Stimulated activated CD4-positive, alpha-beta T cell treated with anti-CD3 and anti-CD28 coated beads, Interleukin-12 subunit alpha, Interleukin-12 subunit beta, amount 100 ng/mL, for 4 hours (primary cell): ENCODE measurements at regions not wholly inside any gene's neighbourhood (a gene's known extent, or its start where the extent isn't known, plus 50 kb on each side); places are given as distances from the start of the nearest gene placed in this dataset.

ENCODE experiments used
- DNase-seq: peaks from one replicate; pipeline ENCODE4 v3.0.0-alpha.2; 2020

DNA sequence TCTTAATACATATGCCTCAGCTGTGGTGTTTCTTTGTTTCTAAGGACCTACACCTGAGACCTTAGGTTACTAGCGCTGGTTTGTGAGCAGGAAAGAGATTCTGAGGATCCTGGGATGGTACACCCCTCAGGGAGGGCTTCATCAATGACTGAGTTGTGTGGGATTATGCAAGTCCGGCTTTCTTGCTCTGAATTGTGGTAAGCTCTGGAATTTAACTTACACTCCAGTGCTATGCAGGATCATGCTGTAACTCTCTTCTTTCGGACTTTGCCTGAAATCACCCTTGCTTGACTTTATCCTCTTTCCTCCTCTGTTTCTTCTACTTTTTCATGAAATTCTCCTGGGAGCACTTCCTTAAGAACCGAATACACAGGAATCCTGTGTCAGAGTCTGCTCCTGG lies 431.5 kb upstream of the BOD1L1 start:
- DNase-seq = no peak

DNA sequence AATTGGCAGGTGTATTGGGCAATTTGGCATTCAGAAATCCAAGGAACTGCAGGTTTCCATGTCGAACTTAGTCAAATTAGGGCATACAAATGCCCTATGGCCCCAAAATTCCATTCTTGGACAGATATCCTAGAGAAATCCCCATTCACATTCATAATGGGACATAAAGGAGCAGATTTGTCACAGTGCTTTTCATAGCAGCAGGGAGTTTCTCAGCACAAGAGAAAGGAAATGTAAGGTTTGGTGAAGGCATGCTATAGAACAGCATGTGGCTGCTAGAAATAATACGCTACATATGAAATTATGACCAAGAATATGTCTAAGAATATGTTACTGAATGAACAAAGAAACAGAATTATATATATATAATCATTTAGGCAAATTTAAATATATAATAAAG lies 437.5 kb upstream of the BOD1L1 start:
- no peak for DNase-seq

DNA sequence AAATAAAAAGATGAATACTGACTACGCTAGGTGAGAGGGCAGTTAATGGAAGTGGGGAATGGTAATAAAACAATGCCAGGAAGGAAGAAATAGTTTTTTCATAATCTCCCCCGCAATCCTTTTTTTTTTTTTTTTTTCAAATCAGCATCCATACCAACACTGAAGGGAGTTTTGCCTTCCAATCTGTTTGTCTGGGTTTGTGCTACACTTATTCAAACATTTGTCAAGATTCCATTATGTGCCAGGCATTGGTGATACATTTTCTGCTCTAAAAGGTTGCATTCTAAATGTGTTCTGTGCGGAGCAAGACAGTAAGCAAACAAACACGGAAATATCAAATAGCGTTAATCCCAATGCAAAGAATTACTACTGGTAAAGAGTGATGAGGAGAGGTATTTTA lies 437.9 kb upstream of the BOD1L1 start:
- DNase-seq = no peak

DNA sequence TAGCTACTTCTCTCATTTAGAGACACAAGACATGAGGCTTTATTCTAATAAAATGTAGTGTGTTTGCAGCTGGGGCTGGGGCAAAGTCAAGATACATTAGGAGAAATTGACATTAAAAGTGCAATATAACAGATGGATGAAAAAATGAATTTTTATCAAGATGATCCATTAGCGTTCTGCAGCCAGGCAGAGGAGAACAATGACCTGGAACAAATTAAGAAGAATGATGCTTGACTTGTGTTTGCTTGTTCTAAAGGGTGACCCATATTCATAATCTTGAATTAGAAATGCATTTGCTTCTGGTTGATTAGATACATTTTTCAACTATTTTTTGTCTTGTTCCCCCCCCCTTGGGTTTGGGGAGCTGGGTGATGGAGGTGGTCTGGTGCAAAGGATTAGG lies 439.5 kb upstream of the BOD1L1 start:
- DNase-seq = no peak

DNA sequence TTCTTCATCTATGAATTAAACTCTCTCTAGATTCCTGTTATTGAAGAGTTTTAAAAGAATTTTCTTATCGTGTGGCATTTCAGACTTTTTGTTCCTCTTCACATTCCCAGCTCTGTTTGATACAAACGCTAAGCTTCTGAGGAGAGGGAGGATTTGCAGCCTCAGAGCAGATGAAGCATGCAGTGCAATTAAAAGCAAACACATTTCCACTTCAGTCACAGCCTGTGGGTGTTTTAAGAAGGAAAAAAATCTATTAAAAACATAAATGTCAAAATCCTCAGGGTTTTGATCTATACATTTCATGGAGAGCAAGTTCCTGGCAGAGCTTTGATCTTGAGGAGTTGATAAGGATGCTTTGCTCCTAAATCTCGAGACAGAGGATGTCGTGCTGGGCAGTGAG lies 442.4 kb upstream of the BOD1L1 start:
- no peak for DNase-seq

DNA sequence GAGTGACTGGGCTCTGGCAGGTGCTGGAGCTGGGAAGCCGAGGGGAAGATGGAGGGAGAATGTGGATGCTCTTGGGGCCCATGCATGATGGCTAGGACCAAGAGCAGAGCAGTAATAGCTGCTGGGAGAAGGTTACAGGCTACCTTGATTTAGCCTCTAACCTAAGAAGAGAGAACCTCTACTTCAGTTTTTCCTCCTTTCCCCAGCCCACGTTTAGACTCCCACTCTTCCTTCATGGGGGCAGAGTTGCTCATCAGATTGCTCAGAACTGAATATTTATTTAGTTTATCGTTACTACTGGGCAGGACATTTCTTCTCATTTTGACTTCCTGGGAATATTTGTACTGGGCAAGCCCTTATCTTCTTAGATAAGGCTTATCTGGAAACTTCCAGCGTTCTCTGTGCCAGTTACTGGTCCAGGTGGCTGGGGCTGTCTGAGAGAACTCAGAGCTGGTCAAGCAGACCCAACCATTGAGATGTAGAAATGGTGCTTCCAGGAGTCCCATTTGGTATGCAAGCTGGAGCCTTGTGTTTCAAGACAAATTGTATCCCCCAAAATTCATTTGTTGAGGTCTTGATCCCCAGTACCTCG lies 442.9 kb upstream of the BOD1L1 start:
- DNase-seq = no peak

DNA sequence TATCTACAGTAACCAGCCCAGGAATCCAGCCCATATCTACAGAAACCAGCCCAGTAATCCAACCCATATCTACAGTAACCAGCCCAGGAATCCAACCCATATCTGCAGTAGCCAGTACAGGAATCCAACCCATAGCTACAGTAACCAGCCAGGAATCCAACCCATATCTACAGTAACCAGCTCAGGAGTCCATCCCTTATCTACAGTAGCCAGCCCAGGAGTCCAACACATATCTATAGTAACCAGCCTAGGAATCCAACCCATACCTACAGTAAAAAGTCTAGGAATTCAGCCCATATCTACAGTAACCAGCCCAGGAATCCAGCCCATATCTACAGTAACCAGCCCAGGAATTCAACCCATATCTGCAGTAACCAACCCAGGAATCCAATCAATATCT lies 445.0 kb upstream of the BOD1L1 start:
- DNase-seq = no peak

DNA sequence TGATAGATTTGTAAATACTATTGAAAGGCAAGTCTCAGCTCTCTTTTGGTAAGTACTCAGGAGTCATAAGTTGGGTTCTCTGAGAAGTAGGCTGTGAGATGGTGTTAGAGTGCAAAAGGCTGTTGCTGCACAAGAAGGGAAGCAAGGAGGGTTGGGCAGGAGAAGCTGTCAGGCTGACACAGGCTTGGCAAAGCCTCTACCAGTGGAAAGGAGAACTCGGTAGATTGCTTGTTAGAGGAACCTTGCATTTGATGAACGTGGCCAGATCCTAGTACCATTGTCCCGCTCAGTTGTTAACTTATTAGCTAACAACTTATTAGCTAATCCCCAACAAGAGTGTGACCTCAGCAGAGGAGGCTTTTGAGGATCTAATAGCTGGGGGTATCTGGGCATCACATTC lies 449.3 kb upstream of the BOD1L1 start:
- DNase-seq = no peak

DNA sequence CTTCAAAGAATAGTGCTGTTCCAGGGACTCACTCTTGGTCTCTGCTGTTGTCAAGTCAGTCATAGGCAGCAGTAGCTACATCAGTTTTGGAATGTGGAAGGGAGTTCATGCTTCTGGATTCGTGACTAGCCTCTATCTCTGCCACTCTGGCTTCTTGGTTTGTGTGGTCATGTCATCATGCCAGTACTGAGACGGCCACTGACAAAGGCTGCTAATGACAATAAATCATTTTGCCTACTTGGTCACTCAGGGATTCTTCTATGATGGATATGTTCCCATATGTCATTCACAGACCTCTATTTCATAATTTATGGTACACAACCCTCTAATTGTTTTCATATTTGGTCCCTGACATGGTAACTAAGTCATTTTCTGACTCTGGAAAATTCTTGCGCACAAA lies 450.8 kb upstream of the BOD1L1 start:
- no peak for DNase-seq

DNA sequence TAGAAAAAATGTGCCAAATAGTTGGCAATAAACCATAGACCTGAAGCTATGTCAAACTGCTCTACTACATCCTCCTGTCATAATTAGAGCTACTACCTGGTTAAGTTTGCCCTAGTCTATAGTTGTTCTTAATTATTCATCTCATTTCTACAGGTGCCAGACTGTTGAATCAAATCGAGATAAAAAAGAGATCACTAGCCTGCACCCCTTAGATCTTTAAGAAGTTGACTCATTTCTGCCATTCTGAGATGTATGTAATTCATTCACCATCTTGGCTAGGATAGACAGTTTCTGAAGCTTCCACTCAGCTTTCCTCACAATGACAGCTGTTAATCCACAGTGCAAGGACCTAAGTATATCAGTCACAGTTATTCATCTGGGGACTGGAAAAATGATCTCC lies 452.1 kb upstream of the BOD1L1 start:
- DNase-seq = no peak

DNA sequence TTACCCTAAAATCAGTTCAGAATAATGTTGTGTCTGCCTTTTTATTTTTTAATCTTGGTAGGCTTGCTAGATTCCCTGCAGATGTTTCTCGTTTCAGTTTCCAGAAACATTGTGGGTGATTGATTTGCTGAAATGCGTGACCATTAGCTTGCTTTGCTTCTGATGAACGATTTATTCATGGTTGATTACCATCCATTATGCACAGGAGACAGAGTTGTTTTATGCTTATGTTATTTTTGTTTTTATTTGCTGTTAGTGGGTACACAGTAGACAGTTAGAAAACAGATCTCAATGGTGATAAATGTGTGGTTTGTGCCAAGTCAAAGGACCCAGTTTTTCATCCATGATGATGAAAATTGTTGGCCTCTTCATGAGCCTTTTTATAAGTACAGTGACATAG lies 455.6 kb upstream of the BOD1L1 start:
- no peak for DNase-seq

DNA sequence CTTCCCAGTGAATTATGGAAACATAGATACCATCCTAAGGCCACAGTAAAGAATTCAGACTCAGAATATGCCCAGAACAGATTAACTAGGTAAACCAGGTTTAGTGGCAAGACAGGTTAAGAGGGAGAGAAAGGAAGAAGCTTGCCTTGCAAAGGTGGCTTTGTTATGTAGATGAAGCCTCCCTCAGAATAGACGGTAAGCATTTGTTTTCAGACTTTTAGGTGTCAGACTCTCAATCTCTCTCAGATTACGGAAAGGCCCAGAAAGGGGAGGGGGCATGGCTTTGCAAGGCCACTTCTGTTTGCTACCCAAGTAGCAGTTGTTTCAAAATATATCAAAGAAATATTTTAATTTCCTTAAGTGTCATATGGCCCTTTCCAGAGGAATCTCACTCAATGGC lies 457.1 kb upstream of the BOD1L1 start:
- no peak for DNase-seq

DNA sequence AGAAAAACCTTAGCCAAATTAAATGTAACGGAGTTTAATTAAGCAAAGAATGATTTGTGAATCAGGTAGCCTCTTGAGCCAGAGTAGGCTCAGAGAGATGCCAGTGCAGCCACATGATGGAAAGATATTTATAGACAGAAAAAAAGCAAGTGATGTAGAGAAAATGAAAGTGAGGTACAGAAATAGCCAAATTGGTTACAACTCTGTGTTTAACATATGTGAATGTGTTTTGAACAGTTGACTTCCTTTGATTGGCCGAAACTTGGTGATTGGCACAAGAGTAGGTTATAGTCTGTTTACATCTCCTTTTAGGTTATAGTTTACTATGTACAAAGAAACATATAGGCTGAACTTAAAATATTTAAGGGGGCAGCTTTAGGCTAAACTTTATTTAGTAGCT lies 459.9 kb upstream of the BOD1L1 start:
- no peak for DNase-seq

DNA sequence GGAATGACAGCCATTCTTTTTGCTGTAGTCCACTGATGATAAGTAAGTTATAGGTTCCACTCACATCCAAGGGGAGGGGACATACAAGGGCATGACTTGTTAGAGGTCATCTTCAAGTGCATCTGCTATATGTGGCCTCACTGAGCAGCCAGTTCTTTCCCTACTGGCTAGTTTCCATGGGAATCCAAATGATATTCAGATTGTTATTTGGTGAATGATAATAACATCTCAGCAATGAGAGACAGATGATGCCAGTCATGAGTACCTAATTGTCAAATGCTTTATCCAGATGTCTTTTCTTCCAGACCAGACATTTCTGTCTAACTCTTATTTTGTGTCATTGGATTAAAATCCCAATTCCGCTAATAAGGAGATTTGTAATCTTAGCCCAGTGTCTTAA lies 460.4 kb upstream of the BOD1L1 start:
- DNase-seq = no peak

DNA sequence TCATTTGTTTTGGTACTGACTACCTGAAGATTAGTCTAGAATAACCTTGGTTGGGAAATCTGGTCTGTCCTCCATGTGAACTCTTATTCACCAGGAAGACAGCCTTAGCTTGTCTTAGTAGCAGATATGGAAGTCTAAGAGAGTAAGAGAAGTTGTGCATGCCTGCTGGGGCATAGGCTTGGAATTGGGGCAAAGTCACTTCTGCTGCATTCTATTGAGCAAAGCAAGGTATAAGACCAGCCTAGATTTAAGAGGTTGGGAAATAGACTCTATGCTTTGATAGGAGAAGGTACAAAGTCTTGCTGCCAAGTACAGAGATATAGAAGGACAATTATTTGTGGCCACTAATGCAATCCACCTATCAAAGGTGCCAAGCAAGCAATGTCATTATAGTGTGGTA lies 464.0 kb upstream of the BOD1L1 start:
- DNase-seq = no peak

DNA sequence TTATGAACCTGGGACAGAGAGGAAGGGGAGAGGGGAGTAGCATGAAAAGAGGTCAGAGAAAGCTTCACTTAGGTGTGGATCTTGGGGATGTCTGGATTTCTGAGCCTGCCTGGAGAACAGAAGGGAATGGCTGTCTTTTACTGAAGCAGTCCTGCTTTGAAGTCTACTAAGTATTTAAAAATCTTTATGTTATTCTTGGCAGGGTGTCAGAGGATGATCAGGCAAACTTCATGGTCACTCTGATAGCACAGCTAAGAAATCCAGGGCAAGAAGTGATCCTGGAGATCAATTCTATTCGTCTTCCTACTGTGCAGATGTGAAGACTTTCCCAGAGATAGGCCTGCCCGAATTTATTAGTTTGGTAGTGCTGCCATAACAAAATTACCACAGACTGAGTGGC lies 464.4 kb upstream of the BOD1L1 start:
- DNase-seq = no peak

DNA sequence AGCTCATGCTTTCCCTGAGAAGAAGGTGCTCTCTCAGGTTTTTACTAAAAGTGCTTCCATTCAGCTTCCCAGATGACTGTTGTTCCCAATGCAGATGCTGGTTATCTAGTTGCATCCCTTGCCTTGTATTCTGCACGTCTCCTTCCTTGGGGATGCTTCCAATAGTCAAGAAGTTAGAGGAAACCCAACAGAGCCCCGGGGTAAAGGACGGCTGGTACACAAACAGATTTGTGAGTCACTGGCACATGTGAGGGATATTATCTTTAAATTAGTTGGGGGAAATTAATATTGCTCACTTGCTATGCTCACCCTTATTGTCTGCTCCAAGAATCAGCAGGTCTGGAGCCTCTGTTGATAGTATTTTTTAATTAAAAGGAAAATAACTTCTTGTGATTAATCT lies 465.2 kb upstream of the BOD1L1 start:
- no peak for DNase-seq

DNA sequence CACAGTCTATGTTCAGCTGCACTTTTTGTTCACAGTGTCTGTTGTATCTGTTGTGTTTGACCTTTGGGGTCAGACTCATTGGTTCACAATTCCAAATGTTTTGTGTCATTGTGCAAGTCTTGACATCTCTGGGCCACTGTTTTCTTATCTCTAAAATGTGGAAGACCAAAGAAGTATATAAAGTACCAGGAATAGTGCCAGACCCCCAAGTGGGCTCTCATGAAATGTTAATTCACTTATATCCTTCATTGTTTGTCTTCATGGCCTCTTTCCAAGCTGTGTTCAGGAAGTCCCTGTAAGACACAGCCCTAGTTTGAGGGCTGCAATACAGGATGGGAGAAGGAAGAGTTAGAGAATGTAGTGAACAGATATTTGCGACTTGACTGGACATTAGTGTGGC lies 468.3 kb upstream of the BOD1L1 start:
- DNase-seq = no peak

DNA sequence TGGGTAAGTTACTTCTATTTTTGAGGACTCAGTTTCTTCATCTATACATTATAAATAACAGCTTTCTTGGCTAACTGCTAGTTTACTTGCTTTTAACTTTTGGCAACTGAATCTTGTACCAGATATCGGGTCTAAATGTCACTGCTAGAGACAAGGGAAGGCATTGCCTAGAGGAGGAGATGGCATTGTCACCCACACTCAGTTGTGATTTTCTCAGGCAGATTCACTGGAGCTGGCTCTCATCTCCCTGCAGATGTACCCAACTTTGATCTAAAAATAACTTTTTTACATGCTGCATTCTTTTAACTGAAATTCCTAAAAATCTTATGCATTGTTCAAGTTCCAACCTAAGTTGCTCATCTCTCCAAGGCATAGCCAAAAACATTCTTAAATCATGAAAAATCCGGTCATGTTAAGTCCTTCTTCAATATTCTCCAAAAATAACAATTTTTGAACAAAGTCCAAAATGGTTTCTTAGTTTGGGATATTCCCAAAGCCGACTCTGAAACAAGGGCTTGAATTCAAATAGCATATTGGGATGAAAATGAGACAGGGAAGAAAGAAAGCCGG lies 469.0 kb upstream of the BOD1L1 start:
- no peak for DNase-seq

DNA sequence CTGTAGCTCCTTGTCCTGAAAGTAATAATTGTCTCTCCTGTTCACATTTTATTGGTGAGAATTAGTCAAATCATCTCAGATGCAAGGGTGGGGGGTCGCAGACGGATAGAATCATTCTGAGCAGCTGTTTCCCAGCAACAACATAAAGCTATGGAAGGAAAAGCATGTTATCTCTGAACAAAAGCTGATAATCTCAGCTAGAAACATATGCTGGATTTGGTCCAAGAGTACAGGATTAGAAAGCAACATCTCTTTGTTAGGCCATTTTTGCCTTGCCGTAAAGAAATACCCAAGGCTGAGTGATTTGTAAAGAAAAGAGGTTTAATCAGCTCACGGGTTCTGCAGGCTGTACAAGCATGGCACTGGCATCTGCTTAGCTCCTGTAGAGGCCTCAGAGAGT lies 472.8 kb upstream of the BOD1L1 start:
- no peak for DNase-seq

DNA sequence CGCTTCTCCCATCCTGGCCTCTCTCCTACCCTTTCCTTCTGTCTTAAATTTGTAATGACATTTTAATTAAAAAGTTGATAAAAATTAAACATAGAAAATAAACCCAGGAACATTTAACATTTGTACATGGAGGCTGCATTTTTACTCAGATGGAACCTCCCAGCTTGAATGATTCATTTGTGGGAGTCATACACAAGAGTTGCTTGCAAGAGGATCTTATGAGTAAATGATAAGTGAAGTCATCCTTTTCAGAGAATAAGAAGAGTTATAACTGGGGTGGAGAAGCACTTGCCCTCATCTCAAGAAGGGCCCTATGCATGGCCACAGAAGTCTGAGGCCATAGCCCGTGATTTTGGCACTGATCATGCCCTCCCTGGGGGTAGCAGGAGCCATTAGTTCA lies 482.9 kb upstream of the BOD1L1 start:
- no peak for DNase-seq

DNA sequence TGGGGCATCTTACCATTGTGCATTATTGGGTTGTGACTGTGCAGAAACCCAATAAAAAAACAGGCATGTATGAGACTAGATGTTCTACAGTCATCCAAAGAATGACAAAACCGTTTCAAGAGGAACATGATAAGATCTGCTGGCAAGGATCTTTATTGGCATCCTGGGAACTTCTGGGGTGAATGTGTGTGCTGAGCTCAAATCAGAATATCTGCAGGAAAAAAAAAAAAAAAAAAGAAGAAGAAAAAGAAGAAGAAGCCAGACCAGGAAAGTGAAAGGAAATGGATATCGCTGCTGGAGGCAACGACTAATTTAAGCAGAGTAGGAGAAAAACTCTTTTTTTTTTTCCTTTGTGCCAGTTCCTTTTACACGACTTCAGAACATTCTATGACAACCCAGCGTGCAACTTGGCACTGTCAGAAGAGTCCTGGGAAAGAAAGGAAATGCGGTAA lies 484.2 kb upstream of the BOD1L1 start:
- no peak for DNase-seq

DNA sequence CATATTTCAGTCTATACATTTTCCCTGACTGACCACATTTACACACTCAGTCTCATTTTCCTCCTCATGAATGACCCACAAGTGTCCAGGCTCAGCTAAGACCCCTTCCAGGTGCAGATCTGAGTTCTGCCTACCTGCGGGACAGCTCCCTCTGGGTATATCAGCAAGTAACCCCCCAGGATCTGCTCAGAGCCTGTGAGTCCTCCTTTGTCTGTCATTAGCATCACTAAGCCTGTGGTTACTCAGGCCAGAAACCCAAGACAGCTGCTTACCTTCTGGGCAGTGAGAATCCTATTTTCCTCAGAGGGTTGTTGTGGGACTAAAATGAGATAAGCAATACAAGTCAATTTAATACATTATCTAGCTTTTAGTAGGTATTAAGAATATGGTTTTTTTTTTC lies 487.6 kb upstream of the BOD1L1 start:
- DNase-seq = no peak

DNA sequence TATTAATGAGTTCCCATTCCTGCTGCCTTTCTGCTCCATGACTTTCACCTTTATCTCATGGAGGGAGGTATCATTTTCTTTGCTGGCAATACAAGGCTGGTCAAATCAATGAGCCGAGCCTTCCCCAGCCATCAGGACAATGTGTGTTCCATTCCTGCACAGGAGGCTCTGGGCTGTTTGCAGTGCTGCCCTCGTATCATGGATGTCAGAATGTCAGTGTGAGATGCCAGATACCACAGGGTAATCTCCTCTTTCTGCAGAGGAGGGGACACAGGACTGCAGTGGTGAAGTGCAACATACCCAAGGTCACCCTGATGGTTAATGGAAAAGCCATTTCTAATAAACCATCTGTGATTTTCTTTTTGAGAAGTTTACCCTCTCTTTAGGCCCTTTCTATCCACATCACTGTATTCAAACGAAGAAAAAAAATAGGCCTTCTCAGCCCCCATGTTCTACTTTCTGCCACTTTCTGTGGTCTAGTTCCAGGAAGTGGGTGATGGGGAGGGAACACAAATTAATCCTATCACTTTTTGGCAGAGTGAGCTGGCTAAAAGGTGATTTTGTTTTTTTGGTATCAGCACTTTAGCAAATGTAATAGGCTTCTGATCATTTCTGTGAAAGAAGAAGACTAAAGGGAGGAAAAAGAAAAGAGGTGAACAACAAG lies 490.2 kb upstream of the BOD1L1 start:
- no peak for DNase-seq

DNA sequence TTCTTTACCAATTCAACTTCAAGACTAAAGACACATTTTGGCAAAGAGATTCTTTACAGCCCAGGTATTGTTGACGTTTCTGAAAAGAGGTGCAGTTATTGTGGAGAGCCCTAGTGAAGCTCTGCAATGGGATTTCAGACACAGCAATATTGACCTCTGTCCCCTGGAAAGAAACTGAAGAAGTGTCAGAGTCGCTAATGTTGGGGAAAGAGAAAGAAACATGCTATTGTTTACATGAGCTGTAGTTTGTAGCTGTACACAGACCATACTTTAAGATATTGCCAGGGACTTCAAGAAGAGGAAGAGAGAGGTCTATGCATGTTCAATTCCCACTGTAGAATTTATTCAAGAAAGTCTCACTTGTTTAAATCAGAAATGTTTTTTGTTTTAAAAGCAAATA lies 497.3 kb upstream of the BOD1L1 start:
- no peak for DNase-seq
